HG02943 (cell line): ENCODE measurements at regions not wholly inside any gene's neighbourhood (a gene's known extent, or its start where the extent isn't known, plus 50 kb on each side); places are given as distances from the start of the nearest gene placed in this dataset.

Experiments
- ATAC-seq: cut with Tn5 transposase; IDR thresholded peaks from one replicate; pipeline ENCODE4 v1.9.1; 2021; ENCODE audit warnings: mild to moderate bottlenecking, low read depth, moderate library complexity; ENCODE audit not compliant: unreplicated experiment

GRCh38 chr5:29924107-29924506 is 1269.4 kb upstream of the CDH6 start:
- no peak for ATAC-seq

DNA sequence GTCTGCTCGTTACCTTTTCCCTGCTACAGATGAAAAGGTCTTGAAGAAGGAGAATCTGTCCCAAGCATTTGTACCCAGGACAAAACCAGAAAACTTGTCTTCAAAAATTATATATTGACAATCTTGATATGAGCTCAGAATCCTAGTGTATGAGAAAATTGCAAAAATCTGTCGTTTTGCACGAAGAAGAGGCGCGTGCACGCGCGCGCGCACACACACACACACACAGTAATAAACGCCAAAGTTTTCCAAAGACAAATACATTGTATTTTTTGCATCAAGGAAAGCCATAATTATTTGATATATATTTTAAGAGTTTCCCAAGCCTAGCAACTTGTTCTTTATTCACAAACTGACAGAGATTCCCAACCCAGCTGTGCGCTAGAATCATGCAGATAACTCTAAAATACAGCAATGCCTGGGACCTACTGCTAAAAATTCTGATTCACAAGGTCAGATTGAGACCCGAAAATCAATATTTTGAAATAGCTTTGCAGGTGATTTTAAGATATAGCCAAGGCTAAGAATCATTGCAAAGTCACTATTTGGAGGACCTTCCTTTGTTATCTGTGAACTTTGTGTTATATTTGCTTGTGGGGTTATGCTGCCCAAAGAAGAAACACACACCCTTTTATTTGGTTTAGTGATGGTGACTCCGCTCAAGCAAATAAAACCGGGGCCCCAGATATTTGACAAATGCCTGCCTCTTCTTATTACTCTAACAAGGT is 1287.7 kb upstream of the CDH6 start:
- no peak for ATAC-seq

- ATAC-seq = no peak
These were observed 1290.6 kb upstream of the CDH6 start for GRCh38 chr5:29902859-29903258.

DNA sequence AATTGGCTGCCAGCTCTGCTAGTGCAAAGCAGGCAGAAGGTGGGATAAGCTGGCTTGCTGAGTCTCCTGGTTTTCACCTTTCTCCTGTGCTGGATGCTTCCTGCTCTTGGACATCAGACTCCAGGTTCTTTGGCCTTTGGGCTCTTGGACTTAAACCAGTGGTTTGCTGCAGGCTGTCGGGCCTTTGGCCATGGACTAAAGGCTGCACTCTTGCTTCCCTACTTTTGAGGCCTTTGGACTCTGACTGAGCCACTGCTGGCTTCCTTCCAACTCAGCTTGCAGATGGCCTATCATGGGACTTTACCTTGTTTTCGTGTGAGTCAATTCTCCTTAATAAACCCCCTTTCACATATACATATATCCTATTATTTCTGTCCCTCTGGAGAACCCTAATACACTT is 1293.9 kb upstream of the CDH6 start:
- no peak for ATAC-seq

- ATAC-seq = no peak
These were observed 1295.6 kb upstream of the CDH6 start for GRCh38 chr5:29897916-29898315.

- no peak for ATAC-seq
These were observed 1296.8 kb upstream of the CDH6 start for GRCh38 chr5:29896646-29897045.

GRCh38 chr5:29894668-29895067 is 1298.8 kb upstream of the CDH6 start:
- no peak for ATAC-seq

DNA sequence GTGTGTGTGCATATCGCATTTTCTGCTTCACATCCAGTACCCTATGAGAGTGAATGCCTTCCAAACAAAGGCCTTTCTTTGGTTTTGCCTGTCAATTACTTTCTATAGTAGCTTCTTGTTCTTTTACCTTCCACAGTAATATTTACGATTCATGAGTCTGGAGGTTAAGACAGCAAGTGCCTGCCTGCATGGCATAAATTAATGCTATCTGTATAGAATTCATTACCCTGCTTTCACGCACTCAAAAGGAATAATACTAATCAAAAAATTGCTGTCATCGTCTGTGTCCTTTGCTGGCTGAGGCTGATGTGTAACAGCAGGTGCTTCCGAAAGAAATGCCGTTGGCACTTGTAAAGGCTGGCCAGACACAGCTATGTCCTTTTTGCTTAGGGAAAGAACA is 1304.4 kb upstream of the CDH6 start:
- no peak for ATAC-seq

DNA sequence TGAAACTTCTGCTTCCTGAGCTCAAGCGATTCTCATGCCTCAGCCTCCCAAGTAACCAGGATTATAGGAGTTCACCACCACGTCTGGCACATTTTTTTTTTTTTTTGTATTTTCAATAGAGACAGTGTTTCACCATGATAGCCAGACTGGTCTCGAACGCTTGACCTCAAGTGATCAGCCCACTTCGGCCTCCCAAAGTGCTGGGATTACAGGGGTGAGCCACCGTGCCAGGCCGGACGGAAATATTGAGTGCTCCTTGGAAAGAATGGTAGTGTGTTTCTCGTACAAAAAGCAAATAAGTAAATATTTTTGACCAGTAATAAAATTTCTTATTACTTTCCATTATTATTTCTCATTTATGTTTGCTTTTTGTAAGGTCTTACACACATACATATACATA is 1307.9 kb upstream of the CDH6 start:
- no peak for ATAC-seq

- no peak for ATAC-seq
These were observed 1311.5 kb upstream of the CDH6 start for GRCh38 chr5:29882036-29882435.

- ATAC-seq = no peak
These were observed 1314.1 kb upstream of the CDH6 start for GRCh38 chr5:29879401-29879800.

GRCh38 chr5:29878599-29878998 is 1314.9 kb upstream of the CDH6 start:
- ATAC-seq = no peak

DNA sequence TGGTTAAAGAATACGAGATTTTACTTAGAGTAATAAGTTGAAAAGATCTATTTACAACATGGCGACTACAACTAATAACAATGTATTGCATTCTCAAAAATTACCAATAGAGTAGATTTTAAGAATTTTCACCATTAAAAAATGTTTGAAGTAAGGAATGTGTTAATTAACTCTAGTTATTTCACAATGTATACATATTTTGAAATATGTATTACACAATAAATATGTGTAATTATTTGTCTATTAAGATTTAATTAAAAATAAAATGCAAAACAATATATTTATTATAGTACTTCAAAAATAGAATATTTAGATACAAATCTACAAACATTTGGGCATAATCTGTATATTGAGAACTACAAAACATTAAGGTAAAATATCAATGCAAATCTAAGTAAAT is 1326.3 kb upstream of the CDH6 start:
- no peak for ATAC-seq

GRCh38 chr5:29853711-29854220 is 1339.7 kb upstream of the CDH6 start:
- no peak for ATAC-seq

DNA sequence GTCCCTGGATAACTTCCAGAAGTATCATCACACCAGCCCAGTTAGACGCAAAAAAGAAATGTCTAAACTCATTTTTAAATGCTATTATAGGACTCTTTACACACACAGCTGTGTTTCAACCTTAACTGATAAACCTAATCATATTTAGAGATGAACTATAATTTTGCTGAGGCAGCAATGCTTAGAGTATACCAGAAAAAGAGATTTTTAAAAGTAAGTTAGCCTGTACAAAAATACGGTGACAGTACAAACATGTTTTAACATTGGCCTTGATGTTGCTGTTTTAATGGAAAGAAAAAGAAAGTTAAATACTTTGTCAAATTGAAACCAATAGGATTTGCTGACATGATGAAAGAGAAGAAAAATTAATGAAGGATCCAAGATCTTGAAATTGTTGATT is 1341.2 kb upstream of the CDH6 start:
- ATAC-seq = no peak

DNA sequence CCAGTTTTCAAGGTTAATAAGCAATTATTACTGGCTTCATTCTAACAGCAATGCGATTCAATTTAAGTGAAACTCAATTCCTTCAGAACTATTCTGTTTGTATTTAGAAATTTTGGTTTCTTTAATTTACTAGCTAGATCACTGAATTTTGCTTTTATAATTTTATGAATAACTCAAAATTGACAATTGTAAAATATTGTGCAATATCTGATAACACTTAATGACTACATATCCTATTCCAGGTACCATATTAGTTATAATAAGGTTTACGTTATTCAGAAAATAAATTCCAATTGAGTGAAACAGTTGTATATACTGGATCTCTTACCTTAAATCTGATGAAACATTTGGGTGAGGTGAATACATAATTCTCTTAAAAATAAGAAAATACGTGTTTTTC is 1348.3 kb upstream of the CDH6 start:
- no peak for ATAC-seq

- no peak for ATAC-seq
These were observed 1360.1 kb upstream of the CDH6 start for GRCh38 chr5:29833394-29833793.

GRCh38 chr5:29822521-29822920 is 1371.0 kb upstream of the CDH6 start:
- no peak for ATAC-seq

GRCh38 chr5:29811914-29812679 is 1381.4 kb upstream of the CDH6 start:
- no peak for ATAC-seq

DNA sequence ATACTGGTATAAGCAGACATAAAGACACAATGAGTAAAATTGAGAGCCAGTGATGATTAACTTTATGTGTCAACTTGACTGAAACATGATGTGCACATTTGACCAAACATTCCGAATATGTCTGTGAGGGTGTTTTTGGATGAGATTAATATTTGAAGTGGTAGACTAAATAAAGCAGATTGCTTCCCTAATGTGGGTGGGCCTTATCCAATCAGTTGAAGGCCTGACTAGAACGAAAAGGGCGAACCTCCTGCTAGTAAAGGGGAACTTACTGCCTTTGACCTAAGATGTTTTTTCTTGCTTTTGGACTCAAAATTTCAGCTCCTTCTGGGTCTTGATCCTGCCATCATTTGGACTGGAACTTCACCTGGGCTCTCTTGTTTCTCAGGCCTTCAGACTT is 1387.7 kb upstream of the CDH6 start:
- ATAC-seq = no peak

GRCh38 chr5:29800752-29801151 is 1392.7 kb upstream of the CDH6 start:
- ATAC-seq = no peak

GRCh38 chr5:29796013-29796412 is 1397.5 kb upstream of the CDH6 start:
- no peak for ATAC-seq
